AG04449 (cell line): ENCODE measurements at regions not wholly inside any gene's neighbourhood (a gene's known extent, or its start where the extent isn't known, plus 50 kb on each side); places are given as distances from the start of the nearest gene placed in this dataset.
"Not testable (repeated sequence)": the region's sequence is repeated elsewhere in the genome, so short reads cannot be mapped to it uniquely, and the experiment has no call there.

Experiments used
- CTCF ChIA-PET: fragments of 350-600 bp; formaldehyde crosslinking; extraction: SDS; loops from one replicate; lab custom pipeline; 2021; ENCODE audit warnings: antibody characterized with exemption; lab: Yijun Ruan, JAX
- POLR2A ChIA-PET: fragments of 400-600, 350-600 bp; formaldehyde crosslinking; extraction: SDS; loops from one replicate; lab custom pipeline; 2020; ENCODE audit warnings: antibody characterized with exemption, inconsistent platforms; lab: Yijun Ruan, JAX
- DNase-seq: peaks from one replicate; pipeline ENCODE4 v3.0.0-alpha.2; 2010; ENCODE audit warnings: low read depth, low spot score
- H3K4me3 ChIP-seq: 2 replicates; pipeline ENCODE4 v1.5.1; 2011; ENCODE audit warnings: low read depth, mild to moderate bottlenecking, control low read depth, low read length
- CTCF ChIP-seq: IDR thresholded peaks from one replicate; pipeline ENCODE4 v1.5.1; 2011; ENCODE audit warnings: mild to moderate bottlenecking, moderate library complexity, low read length, control low read depth, inconsistent platforms; ENCODE audit not compliant: insufficient read depth; ENCODE audit errors: missing control alignments

- CTCF ChIA-PET, H3K4me3 ChIP-seq, POLR2A ChIA-PET, DNase-seq: not testable (repeated sequence)
Observed at GRCh38 chrX:79026742-79027141, 81.6 kb downstream of the P2RY10 start.

- ChIA-PET POLR2A (no interaction called here), CTCF (no interaction called here)
- no peak for DNase-seq
- no peak overlapping the region for H3K4me3 ChIP-seq
- no peak for TF ChIP-seq CTCF
Observed at GRCh38 chrX:79035421-79035820, 90.2 kb downstream of the P2RY10 start.

- CTCF ChIA-PET, result no interaction called here
- POLR2A ChIA-PET, result no interaction called here
- no peak for DNase-seq
- no peak overlapping the region for H3K4me3 ChIP-seq
- no peak for TF ChIP-seq CTCF
Observed at GRCh38 chrX:79036157-79036880, 91.1 kb downstream of the P2RY10 start.

DNA sequence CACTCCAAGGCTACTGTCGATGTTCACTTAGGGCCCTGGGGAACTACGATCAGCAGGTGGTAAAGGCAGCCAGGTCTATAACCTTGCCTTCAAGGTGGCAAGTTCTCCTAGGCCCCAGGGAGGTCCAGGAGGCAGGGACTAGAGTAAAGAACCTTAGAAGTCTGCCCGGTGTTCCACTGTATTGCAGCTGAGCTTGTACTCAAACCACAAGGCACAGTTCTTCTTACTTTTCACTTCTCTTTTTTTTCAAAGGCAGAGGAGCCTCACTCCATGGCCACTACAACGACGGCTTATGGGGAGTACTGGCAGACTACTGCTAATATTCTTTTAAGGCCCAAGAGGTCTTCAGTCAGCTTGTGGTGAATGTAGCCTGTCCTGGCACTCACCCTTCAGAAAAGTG lies 78.8 kb upstream of the GPR174 start:
- ChIA-PET POLR2A (no interaction called here), CTCF (no interaction called here)
- TF ChIP-seq CTCF, result no peak
- H3K4me3 ChIP-seq, result no peak overlapping the region
- no peak for DNase-seq

GRCh38 chrX:79078114-79078513 lies 66.4 kb upstream of the GPR174 start:
- H3K4me3 ChIP-seq, result no peak overlapping the region
- no peak for TF ChIP-seq CTCF
- ChIA-PET POLR2A (no interaction called here), CTCF (no interaction called here)
- DNase-seq, result no peak

DNA sequence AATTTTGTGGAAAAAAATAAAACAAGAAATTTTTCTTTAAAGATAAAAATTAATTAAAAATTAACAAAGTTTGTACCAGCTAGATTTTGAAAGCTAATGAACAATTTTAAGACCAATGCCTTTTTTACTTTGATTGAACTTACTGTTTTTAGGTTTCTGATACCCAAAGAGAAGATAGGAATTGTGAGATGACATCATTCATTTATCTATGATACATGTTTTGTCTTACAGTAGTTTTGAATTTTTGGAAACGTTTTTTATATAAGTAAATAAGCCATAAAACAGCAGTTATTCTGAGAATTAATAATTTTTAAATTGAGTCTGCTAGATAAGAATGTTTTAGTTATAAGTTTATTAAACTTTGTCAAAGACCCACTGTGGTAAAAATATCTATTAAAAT lies 65.0 kb upstream of the GPR174 start:
- no peak for TF ChIP-seq CTCF
- H3K4me3 ChIP-seq, result no peak overlapping the region
- DNase-seq, result no peak
- ChIA-PET POLR2A (no interaction called here), CTCF (no interaction called here)

GRCh38 chrX:79080141-79080540 lies 64.3 kb upstream of the GPR174 start:
- CTCF ChIA-PET, result interaction anchor here (3.4 kb wide), 1 partner anchor 525 kb away, joined by 22 read pairs; no protein-coding TSS in a partner anchor
- POLR2A ChIA-PET, result no interaction called here
- no peak for DNase-seq

More at GRCh38 chrX:79080141-79080540, 64.3 kb upstream of the GPR174 start:
- no peak overlapping the region for H3K4me3 ChIP-seq
- no peak for TF ChIP-seq CTCF
